NCI-H748 (cell line): ENCODE measurements at regions not wholly inside any gene's neighbourhood (a gene's known extent, or its start where the extent isn't known, plus 50 kb on each side); places are given as distances from the start of the nearest gene placed in this dataset.
A peak's percentile ranks its signal among the peaks of the same experiment; 100 is the strongest.
"Not testable (repeated sequence)": the region's sequence is repeated elsewhere in the genome, so short reads cannot be mapped to it uniquely, and the experiment has no call there.

Experiments
- DNase-seq: peaks from one replicate; lab custom pipeline; 2025; ENCODE audit not compliant: unreplicated experiment; lab: John Stamatoyannopoulos, UW

DNA sequence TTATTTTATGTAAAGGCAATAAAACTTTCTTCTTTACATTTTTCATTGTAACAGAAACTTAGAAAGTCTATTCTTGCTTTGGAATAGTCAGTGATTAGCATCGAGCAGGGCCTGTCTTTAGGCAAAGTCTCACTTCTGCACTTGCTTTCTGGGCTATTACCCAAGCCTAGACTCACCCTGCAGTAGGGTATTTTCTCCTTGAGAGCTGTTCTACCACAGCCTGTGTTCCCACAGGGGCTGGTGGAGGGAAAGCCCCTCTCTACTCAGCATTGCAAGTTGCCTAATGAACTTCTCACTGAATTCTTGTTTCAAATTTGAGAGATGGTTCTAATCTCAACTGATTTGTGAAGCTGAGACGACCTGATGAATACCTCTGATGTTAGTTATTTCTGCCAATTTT is 111.7 kb upstream of the KLHL14 start:
- no peak for DNase-seq

DNA sequence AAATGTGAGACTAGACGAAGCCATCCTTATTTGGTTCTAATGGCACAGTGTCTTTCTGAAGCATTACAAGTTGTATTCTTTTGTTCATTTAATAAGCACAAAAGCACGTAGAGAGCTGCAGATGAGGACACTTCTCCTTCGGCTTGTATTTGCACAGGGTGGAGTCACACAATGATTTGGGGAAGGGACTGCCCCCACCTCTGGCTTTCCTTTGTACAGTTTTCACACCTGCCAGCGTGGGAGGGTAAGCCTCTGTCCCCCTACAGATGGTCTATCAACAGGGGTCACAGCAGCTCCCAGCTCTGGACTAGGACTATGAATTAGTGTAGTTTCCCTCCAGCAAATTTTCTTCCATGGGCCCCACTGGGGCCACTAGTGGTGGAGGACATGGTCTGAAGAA is 108.2 kb upstream of the KLHL14 start:
- peak; percentile 99 for DNase-seq

DNA sequence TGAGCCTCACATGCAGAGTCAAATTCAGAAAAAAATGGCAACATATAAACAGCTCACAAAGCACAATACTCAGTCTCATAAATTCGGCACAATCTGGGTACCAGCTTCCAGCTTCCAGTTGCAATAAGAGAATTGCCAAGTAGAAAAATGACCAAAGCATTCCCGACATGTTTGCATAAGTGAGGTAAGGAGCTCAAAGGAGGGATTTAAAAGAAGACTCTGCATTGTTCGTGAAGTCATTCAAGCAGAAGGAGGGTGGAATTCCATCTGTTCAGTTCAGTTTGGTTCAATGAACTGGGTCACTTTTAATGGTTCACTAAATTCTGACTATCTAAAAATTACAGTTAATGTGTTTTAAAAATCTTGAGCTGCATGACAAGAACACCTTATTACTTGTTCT is 106.7 kb upstream of the KLHL14 start:
- no peak for DNase-seq

GRCh38 chr18:32878436-32878835 is 105.6 kb upstream of the KLHL14 start:
- peak; percentile 52 for DNase-seq

DNA sequence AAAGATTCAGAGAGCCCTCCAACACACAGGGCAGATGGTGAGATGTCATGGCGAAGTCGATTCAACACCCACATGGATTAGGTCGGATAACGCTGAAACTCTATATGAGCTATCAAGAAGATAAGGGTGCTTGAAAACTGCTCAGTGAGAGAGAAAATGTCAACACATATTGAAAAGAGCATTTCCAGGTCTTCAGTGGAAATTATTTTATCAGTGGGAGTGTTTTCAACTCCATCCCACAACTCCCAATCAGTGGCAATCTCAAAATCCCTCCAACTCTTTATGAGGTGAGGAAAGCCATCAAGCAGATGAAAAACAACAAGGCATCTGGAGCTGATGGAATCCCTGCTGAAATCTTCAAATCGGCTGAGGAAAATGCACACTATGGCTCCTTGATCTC is 104.5 kb upstream of the KLHL14 start:
- no peak for DNase-seq

DNA sequence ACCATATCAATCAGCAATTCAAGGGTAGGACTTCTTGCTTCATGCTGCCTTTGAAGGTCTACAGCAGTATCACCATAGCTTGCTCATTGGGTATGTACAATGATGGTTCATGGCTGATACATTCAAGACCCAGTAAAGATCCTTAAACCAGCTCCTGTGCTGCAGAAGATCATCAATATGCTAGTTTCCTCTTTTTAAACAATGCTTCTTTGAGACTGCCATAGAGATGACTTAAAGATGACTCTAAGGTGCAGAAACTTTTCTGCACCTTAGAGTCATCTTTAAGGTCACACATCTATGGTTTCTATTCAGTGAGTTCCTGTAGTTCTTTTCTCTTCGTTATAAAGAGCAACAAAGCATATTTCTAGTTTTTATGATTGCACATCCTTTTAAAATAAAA is 102.8 kb upstream of the KLHL14 start:
- DNase-seq, result no peak

- no peak for DNase-seq
Observed at GRCh38 chr18:32871786-32872185, 99.0 kb upstream of the KLHL14 start.

DNA sequence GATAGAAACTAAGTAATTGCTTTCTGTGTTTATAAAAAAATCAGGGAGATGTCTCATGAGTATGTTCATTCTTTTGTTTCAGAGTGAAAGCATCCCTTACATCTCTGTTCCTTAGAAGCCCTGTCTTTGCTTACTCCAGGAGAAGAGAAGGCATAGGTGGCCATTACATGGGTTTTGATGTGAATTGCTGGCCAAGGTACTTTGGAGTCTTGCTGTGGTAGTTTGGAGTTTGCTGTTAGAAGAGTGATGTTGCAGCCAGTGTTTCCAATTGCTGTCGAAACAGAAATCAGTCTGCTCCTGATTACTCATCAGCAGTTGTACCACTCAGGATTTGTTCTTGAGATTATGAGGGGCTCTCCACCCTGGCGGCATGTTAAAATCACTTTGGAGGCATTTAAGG is 97.8 kb upstream of the KLHL14 start:
- no peak for DNase-seq

DNA sequence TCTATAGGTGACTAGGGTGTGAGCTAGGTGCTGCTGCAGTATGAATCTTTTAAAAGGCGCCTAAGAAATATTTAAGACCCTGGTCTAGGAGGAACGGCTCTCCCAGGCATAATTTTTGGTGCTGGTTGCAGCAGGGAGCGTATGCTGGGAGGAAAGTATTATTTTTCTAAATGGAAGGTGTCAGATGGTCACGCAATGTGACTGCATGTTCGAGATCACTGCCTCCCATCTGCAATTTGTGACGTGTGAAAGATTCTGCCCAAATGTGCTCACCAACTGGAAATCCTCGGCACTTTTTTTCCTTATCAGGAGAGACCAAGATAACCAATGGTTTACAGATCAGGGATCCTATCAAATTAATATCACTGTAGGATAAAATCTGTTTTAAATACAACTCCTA is 95.6 kb upstream of the KLHL14 start:
- DNase-seq, result no peak

GRCh38 chr18:32867936-32868335 is 95.1 kb upstream of the KLHL14 start:
- no peak for DNase-seq

DNA sequence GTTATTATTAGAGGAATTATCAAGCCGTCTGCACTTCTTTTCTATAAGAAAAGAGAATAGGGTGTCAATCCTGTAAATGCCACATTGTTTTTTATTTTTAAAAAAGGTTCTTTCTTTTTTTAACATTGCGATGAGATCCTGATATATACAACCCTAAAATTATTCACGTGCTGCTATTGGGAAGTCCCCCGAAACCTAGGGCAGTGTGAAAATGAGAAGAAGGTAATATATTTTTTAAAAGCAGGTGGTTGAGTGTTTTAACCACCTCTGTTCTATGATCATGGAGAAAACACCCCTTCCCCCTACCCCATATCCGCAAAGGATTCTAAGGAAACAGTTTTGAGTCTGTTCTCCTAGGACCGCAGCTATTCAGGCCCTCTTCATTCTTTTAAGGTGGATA is 94.5 kb upstream of the KLHL14 start:
- DNase-seq, result no peak

DNA sequence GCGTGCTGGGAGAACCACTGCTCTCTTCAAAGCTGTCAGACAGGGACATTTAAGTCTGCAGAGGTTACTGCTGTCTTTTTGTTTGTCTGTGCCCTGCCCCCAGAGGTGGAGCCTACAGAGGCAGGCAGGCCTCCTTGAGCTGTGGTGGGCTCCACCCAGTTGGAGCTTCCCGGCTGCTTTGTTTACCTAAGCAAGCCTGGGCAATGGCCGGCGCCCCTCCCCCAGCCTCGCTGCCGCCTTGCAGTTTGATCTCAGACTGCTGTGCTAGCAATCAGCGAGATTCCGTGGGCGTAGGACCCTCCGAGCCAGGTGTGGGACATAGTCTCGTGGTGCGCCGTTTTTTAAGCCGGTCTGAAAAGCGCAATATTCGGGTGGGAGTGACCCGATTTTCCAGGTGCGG is 89.2 kb upstream of the KLHL14 start:
- DNase-seq, result not testable (repeated sequence)

GRCh38 chr18:32851936-32852335 is 79.1 kb upstream of the KLHL14 start:
- no peak for DNase-seq

- DNase-seq, result no peak
Observed at GRCh38 chr18:32848826-32849225, 76.0 kb upstream of the KLHL14 start.

GRCh38 chr18:32847691-32848090 is 74.9 kb upstream of the KLHL14 start:
- DNase-seq, result no peak

- DNase-seq, result no peak
Observed at GRCh38 chr18:32846896-32847295, 74.1 kb upstream of the KLHL14 start.

DNA sequence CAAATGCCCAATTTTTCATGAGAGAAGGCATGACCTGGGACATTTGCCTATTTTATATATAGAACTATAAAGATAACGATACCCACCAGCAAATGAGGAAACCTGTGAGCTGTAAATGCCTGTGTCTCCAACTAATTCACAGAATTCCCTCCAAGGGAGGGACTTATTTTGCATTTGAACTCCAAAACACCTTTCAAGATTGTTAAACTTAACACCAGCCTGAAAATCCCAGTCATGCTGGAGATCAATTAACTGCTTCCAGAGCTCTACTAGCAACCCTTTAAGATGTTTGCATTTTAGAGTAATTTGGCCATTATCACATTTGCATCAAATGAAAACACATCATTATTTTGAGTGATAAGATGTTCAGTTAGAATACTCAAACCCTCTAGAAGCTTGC is 68.1 kb upstream of the KLHL14 start:
- DNase-seq, result no peak

DNA sequence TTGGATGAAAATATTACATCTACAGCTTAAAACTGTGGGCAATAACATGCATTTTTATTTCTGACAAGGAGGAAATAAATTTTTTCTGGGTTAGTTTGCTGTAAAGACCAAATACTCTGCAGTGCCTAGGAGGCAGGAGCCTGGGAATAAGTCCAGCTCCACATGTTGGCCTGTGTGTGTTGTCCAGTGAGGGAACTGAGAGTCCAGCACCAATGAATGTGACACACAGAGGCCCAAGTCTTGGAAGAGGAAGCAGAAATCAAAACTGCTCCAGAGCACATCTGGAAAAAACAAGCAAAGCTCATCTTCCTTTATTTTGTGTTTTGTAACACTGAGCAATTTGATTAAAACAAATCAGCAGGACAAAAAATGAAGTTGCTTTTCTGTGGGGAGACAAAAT is 63.1 kb upstream of the KLHL14 start:
- DNase-seq, result no peak

DNA sequence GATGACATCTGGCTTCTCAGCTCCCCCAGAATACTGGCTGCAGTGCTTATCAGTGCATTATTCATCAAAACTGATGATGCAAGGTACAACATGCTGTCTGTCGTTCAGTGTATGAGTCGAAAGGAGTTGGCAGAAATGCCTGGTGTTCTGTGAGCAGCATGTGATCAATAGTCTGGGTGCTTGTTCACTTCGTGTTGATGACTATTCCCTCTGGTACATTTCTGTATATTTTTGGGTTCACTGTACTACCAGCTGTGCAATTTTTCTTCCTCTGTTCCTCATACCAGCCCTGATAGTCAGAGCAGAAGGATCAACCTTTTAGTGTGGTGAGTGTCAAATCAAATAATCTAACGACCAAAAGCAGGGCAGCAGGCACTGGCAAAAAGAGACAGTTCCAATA is 59.0 kb upstream of the KLHL14 start:
- DNase-seq, result no peak

GRCh38 chr18:32823226-32823625 is 50.4 kb upstream of the KLHL14 start:
- DNase-seq, result no peak
